ENCODE measurements at regions not wholly inside any gene's neighbourhood (a gene's known extent, or its start where the extent isn't known, plus 50 kb on each side); places are given as distances from the start of the nearest gene placed in this dataset.

DNA sequence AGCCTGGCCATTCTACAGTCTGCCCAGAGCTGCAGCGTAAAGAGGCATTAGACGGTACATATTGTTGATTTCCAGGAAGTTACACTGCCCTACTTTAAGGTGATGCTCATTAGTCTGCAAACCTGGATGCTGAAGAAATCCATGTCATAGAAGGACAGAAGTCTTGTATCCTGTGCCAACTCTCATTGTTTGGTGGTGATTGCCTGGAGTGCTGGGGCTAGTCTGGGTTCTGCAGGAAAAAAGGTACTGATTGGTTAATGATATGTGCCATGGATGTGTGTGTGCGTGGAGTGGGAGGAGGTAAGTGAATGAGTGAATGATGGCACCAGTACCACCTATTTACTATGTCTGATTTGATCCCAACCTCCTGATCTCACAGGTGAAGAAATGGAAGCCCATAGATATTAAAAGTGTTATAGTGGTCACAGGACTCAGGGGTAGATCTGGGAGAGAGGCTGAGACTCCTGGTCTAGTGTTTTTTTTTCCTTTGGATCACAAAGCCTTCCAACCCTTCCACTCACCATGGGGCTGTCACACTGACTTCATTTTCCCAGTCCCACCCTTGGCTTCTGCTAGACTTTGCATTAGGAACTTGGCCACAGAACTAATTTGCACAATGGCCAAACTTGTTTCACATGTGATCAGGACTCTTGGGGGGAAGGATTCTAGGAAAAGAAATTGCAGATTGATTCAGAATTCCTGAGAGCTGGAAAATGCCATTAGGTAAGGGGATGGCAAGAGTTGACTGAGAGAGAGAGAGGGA is 96.1 kb downstream of the TMX1 start:
- TF ChIP-seq POLR2AphosphoS5 (IDR thresholded peaks at IDR 0.05; ENCODE audit: borderline replicate concordance, low read depth, low read length) (no peak), FOXP2 (optimal IDR thresholded peaks at IDR 0.05; ENCODE audit: control extremely low read depth, extremely low read length, insufficient read depth) (no peak)
